Fibroblast of skin of left biceps (primary cell): ENCODE measurements at regions not wholly inside any gene's neighbourhood (a gene's known extent, or its start where the extent isn't known, plus 50 kb on each side); places are given as distances from the start of the nearest gene placed in this dataset.
"Not testable (repeated sequence)": the region's sequence is repeated elsewhere in the genome, so short reads cannot be mapped to it uniquely, and the experiment has no call there.

Experiments used
- DNase-seq, 2 experiments: peaks; one replicate each; pipeline ENCODE4 v3.0.0-alpha.2; 2013; ENCODE audit warnings: low read depth in 2 of 2

DNA sequence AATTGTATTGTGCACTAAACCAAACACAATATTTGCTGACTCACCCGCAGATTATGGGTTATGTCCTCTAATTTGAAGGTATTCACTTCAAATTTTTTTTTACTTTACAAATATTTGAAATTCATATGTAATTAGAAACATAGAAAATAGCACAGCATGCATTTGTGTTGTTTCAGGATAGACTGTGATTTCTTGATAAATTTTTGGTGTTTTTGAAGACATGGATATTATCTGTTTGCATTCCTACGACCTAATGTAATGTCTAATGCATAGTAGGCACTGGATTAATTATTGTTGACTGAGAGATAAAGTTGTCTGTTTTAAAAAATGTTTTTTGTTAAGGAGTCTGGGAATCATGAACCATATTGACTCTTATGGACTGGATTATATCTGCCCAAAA, 850.2 kb downstream of the BRINP3 start:
- DNase-seq, result peak in 1 of 2 experiments; percentile 3

- no peak for DNase-seq
Observed at GRCh38 chr1:189628857-189629256, 848.8 kb downstream of the BRINP3 start.

GRCh38 chr1:189633658-189634057, 844.0 kb downstream of the BRINP3 start:
- no peak for DNase-seq

GRCh38 chr1:189637041-189637440, 840.6 kb downstream of the BRINP3 start:
- no peak for DNase-seq

DNA sequence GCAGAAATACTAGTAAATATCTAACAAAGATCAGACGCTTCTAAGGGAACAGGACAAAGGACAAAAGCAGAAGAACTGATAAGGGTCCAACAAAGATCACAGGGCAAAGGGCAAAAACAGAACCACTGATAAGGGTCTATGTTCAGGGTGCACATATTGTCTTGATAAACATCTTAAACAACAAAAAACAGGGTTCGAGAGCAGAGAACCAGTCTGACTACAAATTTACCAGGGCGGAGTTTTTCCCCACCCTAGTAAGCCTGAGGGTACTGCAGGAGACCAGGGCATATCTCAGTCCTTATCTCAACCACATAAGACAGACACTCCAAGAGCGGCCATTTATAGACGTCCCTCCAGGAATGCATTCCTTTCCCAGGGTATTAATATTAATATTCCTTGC, 833.5 kb downstream of the BRINP3 start:
- not testable (repeated sequence) for DNase-seq

DNA sequence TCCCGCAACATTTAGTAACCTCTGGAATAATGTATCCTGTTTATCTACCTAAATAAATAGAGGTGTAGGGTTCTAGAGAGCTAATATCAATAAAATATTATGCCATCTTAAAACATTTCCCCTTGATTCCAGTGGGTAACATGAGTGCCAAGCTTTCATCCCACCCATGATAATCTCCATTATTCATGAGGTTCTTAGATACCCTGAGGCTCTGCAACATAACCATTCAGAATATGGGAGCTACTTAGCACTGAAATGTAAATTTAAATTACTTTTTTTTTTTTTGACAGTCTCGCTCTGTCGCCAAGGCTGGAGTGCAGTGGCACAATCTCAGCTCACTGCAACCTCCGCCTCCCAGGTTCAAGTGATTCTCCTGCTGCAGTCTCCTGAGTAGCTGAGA, 832.7 kb downstream of the BRINP3 start:
- DNase-seq, result no peak

- DNase-seq, result no peak
Observed at GRCh38 chr1:189646066-189646465, 831.6 kb downstream of the BRINP3 start.

- DNase-seq, result peak; percentile 12 to 14
Observed at GRCh38 chr1:189654906-189655305, 822.8 kb downstream of the BRINP3 start.

DNA sequence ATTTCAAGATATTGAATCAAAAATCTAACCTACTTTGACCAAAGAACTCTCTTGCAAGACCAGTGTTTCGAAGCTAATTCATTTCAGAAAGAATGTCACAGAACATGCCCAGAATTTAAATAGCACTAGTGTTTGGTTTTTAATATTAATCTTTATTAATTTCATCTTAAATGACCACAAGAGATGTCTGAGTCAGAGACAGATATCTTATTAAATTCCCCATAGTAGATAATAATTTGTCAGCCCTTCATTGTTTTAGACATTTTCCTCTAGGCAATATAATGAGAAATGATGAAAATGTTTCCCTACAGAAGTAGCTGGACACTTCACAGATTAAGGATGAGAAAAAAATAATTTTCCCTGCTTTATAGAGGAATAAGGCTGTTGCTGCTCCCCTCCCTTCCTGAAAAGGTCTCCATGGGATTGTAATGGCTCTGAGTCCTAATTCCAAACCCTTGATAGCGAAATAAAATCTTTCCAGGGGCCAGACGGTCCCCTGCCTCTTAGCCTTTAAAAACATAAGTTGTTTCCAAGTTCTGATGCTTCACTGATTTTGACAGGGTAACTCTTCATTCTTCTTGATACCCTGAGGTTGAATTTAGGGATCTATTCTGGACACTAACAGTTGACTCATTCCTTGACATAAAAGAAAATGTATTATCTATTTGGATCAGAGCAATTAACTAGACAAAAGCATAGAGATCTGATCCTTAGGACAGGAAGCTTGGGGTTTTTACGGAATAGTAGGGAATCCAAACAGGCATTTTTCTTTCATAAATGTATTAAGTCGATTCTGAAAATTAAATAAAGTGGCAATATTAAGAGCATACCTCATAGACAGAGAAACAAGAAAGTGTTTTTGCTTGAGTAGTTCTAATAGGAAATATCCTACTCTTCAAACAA, 820.8 kb downstream of the BRINP3 start:
- no peak for DNase-seq

- DNase-seq, result peak in 1 of 2 experiments; percentile 10
Observed at GRCh38 chr1:189657715-189658114, 819.9 kb downstream of the BRINP3 start.

DNA sequence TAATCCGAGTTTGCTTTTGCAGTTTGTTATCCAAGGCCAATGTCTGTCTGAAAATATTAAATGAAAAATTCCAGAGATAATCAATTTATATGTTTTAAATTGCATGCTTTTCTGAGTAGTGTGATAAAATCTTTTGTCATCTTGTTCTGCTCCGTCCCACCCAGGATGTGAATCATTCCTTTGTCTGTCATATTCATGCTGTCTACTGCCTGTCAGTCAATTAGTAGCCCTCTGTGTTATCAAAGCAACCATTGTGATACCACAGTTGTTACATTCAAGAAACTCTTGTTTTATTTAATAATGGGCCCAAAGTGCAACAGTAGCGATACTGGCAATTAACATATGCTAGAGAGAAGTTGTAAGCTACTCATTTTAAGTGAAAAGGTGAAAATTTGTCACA, 819.3 kb downstream of the BRINP3 start:
- no peak for DNase-seq

GRCh38 chr1:189659731-189660130, 817.9 kb downstream of the BRINP3 start:
- DNase-seq, result no peak

DNA sequence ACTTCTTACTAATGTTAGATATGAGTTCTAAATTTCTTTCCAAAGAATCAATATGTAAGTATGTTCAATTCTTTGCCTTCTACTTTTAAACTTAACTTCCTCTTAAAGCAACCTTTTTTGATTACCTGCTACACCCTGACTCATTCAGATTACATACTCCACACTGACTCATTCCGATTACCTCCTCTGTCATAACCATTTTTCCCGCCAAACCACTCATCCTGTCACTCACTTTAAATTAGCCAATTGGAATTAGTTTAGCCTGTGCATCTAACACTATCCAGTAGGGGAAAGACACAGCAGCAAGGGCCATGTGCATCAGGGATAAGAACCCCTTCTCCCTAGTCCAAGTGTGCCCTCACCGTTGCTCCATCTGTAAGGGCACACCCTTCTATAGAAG, 815.5 kb downstream of the BRINP3 start:
- no peak for DNase-seq

GRCh38 chr1:189669846-189670245, 807.8 kb downstream of the BRINP3 start:
- peak in 1 of 2 experiments; percentile 18 for DNase-seq

- DNase-seq, result no peak
Observed at GRCh38 chr1:189673217-189673616, 804.4 kb downstream of the BRINP3 start.

DNA sequence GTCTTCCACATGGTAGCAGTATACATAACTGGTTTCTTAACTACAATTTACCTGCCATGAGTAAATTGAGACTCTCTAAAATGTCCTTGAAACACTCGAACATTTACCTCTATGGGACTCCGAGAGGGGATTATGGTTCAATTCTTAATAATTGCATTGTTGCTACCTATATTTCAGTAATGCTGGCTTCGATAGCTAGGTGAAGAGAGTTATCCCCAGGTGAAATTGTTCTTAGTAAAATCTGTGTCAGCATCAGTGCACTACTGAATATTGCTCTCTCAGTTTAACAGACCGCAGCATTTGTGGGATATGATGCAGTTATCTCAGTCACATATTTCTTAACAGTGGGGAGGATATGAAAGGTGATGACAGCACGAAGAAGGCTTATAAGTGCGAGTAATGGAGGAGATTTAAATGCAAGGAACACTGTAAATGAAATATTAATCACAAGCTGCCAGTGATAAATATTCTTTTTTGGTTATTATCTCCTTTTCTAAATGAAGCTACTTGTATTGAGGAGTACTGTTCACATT, 801.9 kb downstream of the BRINP3 start:
- peak in 1 of 2 experiments; percentile 24 for DNase-seq

- DNase-seq, result no peak
Observed at GRCh38 chr1:189678779-189679178, 798.9 kb downstream of the BRINP3 start.

DNA sequence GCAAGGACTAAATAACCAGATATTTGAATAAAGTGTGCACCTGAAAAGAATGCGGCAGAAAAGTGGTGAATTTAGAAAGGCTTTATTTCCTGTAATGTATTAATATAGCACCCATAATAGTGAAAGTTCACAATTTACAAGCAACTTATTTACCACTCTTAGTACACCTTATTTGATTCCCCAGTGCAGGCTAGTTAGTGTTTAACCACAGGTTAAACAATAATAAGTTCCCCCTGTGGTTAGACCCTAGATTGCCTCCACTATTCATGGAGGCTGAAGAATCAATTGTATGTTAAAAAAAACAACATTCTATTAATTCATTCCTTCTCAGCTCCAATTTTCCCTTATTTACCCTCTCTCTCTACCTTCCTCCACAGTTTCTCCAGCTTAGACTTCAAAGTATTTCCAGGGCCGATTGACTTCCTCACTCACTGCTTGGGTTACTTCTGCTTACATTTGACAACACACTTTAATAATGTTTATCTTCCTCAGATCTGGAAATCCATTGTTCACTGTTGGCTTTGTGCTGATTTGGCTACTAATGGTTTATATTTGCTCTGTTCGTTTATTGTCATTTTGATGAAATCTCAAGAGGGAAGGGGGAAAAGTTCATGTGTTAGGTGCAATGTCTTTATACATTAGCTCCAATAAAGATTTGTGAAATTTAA, 796.3 kb downstream of the BRINP3 start:
- no peak for DNase-seq

DNA sequence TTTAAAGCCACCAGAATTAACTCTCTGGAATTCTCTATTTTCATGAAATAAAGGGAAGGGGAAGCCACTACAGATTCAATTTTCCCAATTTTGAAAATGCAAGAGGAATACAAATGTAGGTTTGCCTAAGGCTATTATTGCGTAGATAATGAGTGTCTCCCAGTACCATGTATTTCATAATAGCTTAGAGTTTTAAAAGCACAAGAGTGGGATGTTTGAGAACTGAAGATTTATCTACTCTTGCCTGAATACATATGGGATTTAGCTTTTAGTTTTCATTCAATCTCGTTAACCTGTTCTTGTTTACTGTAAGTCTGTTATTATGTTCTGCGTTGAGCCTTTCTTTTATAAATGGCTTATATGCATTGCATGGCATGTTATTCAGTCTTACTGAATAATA, 795.1 kb downstream of the BRINP3 start:
- DNase-seq, result no peak

DNA sequence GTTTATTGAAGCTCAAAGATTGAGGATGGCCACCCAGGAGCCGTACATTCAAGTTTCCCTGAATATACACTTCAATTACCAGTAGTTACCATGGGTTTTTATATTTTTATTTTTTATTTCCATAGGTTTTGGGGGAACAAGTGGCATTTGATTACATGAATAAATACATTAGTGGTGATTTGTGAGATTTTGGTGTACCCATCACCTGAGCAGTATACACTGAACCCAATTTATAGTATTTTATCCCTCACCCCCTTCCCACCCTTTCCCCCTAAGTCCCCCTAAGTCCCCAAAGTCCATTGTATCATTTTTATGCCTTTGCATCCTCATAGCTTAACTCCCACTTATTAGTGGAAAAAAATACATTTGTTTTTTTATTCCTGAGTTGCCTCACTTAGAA, 791.4 kb downstream of the BRINP3 start:
- no peak for DNase-seq

DNA sequence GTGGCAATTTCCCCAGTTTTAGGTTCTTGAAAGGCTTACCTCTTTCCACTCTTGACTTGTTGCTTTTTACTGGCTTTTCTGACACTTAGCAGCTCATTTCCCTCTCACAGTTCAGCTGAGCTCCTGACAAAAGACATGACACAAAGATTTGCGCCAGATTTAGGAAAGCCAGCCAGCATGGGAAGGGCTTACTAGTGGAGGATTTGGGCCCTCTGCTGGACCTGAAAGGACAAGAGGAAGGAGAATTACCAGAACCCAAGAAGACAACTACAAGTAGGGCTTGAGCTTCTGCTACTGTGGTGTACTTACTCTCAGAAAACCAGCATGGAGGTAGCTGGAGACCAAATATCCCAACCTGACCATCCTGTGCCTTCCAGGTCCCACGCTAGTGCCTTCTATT, 784.5 kb downstream of the BRINP3 start:
- no peak for DNase-seq

DNA sequence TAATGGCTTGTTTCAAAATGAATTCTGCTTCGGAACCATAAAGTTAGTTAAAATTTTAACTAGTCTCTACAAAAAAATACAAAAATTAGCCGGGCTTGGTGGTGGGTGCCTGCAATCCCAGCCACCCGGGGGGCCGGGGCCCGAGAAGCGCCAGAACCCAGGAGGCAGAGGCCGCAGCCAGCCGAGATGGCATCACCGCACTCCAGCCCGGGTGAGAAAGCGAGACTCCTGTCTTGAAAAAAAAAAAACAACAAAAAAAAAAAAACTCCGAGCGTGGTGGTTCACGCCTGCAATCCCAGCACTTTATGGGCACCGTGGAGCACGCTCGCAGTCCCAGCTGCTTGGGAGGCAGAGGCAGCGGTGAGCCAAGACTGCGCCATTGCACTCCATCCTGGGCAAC, 781.4 kb downstream of the BRINP3 start:
- DNase-seq, result no peak

DNA sequence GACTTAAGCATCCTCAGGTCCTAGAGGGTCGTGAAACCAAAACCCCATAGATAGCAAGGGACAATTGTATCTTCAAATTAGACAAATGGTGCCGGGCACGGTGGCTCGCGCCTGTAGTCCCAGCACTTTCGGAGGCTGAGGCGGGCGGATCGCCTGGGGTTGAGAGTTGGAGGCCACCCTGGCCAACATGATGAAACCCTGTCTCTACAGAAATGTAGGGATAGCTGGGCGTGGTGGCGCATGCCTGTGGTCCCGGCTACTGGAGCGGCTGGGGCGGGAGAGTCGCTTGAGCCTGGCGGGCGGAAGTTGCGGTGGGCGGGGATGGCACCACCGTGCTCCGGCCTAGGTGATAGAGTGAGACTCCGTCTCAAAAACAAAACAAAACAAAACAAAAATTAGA, 780.6 kb downstream of the BRINP3 start:
- DNase-seq, result no peak
